HK-2 (cell line): ENCODE measurements at regions not wholly inside any gene's neighbourhood (a gene's known extent, or its start where the extent isn't known, plus 50 kb on each side); places are given as distances from the start of the nearest gene placed in this dataset.
"Not testable (repeated sequence)": the region's sequence is repeated elsewhere in the genome, so short reads cannot be mapped to it uniquely, and the experiment has no call there.

Experiments used
- DNase-seq: peaks from one replicate; pipeline ENCODE4 v3.0.0-alpha.2; 2018; ENCODE audit not compliant: unreplicated experiment

- no peak for DNase-seq
Observed at GRCh38 chr11:87645626-87646025, 529.6 kb downstream of the RAB38 start.

GRCh38 chr11:87639753-87640364 lies 535.4 kb downstream of the RAB38 start:
- no peak for DNase-seq

GRCh38 chr11:87635001-87635400 lies 540.2 kb downstream of the RAB38 start:
- DNase-seq: no peak

GRCh38 chr11:87634331-87634730 lies 540.9 kb downstream of the RAB38 start:
- DNase-seq: no peak

GRCh38 chr11:87628957-87629356 lies 546.3 kb downstream of the RAB38 start:
- no peak for DNase-seq

- DNase-seq: no peak
Observed at GRCh38 chr11:87628026-87628580, 547.1 kb downstream of the RAB38 start.

GRCh38 chr11:87623531-87624365 lies 551.5 kb downstream of the RAB38 start:
- not testable (repeated sequence) for DNase-seq

GRCh38 chr11:87616511-87616910 lies 558.7 kb downstream of the RAB38 start:
- DNase-seq: no peak

- no peak for DNase-seq
Observed at GRCh38 chr11:87604350-87604749, 566.6 kb downstream of the TMEM135 start.

- no peak for DNase-seq
Observed at GRCh38 chr11:87603887-87604286, 566.2 kb downstream of the TMEM135 start.

GRCh38 chr11:87602776-87603175 lies 565.0 kb downstream of the TMEM135 start:
- DNase-seq: no peak

GRCh38 chr11:87600938-87601337 lies 563.2 kb downstream of the TMEM135 start:
- no peak for DNase-seq

- DNase-seq: no peak
Observed at GRCh38 chr11:87597725-87598124, 560.0 kb downstream of the TMEM135 start.

GRCh38 chr11:87596176-87596575 lies 558.4 kb downstream of the TMEM135 start:
- DNase-seq: no peak

- no peak for DNase-seq
Observed at GRCh38 chr11:87589082-87589481, 551.3 kb downstream of the TMEM135 start.

- not testable (repeated sequence) for DNase-seq
Observed at GRCh38 chr11:87585613-87586012, 547.9 kb downstream of the TMEM135 start.

GRCh38 chr11:87583931-87584330 lies 546.2 kb downstream of the TMEM135 start:
- no peak for DNase-seq

GRCh38 chr11:87575088-87575487 lies 537.4 kb downstream of the TMEM135 start:
- DNase-seq: no peak

GRCh38 chr11:87574193-87574592 lies 536.5 kb downstream of the TMEM135 start:
- no peak for DNase-seq

- no peak for DNase-seq
Observed at GRCh38 chr11:87573708-87574107, 536.0 kb downstream of the TMEM135 start.

- DNase-seq: no peak
Observed at GRCh38 chr11:87572881-87573280, 535.1 kb downstream of the TMEM135 start.

- DNase-seq: no peak
Observed at GRCh38 chr11:87560352-87560751, 522.6 kb downstream of the TMEM135 start.

- DNase-seq: not testable (repeated sequence)
Observed at GRCh38 chr11:87559852-87560251, 522.1 kb downstream of the TMEM135 start.
